HG03432 (cell line): ENCODE measurements at regions not wholly inside any gene's neighbourhood (a gene's known extent, or its start where the extent isn't known, plus 50 kb on each side); places are given as distances from the start of the nearest gene placed in this dataset.

Experiments
- ATAC-seq: cut with Tn5 transposase; IDR thresholded peaks from one replicate; pipeline ENCODE4 v1.9.1; 2021; ENCODE audit warnings: mild to moderate bottlenecking, moderate library complexity; ENCODE audit not compliant: unreplicated experiment

- ATAC-seq: no peak
These were observed 213.0 kb downstream of the INSIG2 start for GRCh38 chr2:118301248-118301647.

GRCh38 chr2:118300832-118301231 is 212.6 kb downstream of the INSIG2 start:
- no peak for ATAC-seq

DNA sequence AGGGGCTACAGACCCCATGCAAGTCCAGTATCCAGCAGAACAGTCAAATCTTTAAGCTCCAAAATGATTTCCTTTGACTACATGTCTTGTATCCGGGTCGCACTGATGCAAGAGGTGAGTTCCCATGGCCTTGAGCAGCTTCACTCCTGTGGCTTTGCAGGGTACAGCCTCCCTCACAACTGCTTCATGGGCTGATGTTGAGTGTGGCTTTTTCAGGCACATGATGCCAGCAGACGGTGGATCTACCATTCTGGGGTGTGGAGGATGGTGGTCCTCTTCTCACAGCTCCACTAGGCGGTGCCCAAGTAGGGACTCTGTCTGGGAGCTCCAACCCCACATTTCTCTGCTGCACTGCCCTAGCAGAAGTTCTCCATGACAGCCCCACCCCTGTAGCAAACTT is 208.4 kb downstream of the INSIG2 start:
- ATAC-seq: no peak

- no peak for ATAC-seq
These were observed 207.5 kb downstream of the INSIG2 start for GRCh38 chr2:118295592-118296390.

DNA sequence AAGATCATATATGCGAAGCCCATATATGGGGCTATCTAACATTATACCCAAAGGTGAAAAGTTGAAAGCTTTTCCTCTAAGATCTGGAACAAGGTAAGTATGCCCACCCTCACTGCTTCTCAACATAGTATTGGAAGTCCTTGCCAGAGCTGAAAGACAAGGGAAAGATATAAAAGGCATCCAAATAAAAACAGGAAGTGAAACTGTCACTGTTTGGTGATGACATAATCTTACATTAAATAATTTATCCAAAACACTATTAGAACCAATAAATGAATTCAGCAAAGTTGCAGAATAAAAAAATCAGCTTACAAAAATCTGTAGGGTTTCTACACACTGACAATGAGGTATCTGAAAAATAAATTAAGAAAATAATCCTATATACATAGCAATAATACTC is 205.8 kb downstream of the INSIG2 start:
- ATAC-seq: peak; percentile 59

GRCh38 chr2:118292991-118293390 is 204.7 kb downstream of the INSIG2 start:
- ATAC-seq: no peak

DNA sequence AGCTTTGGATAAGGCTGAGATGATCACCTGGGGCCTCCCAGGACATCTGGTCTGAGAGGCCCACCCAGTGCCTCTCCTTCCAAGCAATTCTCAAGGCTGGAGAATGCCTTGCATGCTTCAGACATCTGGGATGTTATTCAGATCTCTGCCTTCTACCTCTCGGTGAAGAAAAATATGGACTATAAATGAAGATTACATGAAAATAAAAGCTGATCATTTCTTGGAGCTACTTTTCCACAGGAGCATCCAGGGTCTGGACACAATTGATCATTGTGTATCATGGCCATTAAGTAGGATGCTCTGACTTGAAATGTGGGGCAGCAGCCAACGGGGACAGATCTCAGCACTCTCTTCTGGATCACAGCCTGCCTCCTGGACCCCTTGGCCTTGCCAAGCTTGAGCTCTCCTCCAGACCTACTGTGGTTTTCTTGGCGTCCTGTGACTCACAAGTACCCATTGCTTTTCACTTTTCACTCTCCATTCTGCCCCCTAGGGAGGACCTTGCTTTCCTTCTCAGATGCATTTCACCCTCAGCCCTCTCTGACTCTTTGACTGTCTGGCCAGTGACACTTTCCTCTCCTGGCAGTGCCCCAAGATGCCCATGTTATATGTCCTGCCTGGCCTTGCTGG is 203.1 kb downstream of the INSIG2 start:
- no peak for ATAC-seq

DNA sequence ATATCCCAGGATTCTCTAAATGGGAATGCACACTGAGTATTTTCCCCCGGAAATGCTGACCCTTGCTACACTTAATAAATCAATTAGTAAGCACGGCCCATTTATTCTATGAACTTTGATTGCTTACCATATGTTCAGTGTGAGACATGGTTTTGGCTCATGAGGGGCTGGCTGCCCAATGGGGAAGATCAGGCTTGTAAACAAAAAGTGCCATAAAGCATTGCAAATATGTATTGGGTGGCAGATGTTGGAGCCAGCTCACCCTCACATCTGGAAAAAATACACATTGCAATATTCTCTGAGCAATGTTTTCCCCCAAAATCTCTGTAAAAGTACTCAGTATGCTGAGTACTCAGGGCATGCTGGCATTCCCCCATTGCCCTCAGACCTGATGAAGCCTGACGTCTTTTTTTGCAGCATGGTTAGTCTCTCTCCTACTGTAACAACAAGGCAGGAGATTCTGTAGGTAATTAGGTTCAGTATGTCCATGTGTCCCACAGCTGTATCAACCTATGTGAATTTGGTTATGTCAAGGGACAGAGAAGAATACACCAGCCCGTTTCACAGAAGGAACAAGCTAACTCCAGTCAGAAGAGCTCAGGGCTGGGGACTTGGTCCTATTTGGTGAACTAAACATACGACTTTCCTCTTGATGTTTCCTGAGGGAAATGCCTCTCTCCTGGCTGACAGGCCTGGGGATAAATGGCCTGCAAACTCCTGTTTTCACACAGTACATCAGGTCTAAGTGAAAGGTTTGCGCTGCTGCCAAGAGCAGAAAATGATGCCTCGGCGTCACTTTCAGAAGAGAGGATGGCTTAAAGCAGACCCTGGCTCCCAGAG is 202.4 kb downstream of the INSIG2 start:
- ATAC-seq: no peak

- ATAC-seq: no peak
These were observed 190.7 kb downstream of the INSIG2 start for GRCh38 chr2:118279005-118279404.

DNA sequence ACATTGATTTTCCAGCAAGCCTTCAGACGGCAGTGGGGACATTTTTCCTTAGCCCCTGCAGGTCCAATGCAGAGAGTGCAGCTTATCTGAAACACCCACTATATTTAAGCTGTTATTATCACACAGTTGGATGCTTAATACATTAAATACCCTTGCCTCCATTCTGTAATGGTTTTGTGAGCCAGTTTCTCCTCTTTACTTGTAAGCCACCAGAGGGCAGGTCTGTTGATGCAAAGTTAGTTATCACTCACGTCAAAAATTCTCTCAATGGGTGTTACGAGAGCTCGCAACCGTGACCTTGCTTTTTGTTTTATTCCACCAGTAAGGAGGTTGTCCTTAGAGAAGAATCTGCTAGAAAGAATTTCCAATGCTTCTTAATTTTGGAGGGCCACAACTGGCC is 189.8 kb downstream of the INSIG2 start:
- no peak for ATAC-seq

GRCh38 chr2:118274841-118275510 is 186.7 kb downstream of the INSIG2 start:
- no peak for ATAC-seq

DNA sequence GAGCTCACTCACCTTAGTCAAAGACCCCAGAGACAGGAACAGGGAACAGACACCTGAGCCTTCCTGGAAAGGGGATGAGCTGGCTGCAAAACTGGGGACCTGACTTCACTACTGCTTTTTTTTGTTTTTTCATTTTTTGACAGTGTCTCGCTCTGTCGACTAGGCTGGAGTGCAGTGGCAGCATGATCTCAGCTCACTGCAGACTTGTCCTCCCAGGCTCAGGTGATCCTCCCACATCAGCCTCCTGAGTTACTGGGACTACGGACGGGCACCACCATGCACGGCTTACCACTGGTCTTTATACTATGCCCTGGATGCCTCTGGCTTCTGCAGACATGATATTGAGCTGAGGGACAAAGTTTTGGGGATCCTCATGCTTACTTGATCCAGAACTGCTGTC is 184.1 kb downstream of the INSIG2 start:
- no peak for ATAC-seq

- peak; percentile 58 for ATAC-seq
These were observed 181.3 kb downstream of the INSIG2 start for GRCh38 chr2:118269408-118270051.

DNA sequence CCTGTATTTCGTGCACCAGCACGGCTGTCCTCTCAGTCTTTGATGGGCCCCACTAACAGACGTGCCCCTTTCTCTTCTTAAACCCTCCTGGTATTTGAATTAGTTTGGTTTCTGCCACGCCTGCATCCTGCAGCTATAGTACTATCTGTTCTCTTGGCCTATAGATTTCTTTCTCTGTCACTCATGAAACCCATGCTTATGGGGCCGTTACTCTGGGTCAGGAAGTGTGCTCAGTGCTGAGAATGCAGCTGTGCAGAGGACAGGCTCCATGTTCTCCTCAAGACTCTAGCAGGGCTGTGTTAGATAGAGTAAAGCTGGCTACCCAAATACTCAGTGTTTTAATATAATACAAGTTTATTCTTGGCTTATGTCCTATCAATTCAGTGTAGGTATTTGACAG is 180.0 kb downstream of the INSIG2 start:
- ATAC-seq: peak; percentile 43

DNA sequence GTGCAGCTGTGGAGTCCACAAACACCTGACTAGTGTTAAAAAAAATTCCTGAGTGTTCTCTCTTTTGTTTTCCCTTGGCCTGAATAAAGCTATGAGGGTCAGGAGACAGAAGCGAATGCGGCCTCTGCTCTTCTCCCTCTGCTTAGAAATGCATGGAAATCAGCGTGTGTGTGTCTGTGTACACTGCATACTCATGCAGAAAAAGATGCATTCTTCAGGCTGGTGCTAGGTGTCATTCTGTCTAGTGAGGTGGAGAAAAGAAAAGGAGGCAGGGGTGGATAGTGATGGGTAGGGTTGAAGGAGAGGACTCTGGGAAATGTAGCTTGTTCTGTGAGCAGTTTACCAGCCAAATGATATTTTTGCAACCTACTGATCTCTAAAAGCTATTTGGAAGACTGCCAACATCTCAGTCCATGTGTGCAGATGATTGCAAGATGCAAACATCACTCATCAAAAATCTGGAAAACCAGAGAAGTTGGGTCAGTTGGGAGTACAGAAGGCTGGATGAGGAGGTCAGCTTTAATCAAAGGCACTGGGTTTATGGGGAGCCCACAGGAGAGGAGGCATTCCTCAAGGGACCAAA is 177.7 kb downstream of the INSIG2 start:
- ATAC-seq: no peak

- ATAC-seq: no peak
These were observed 176.1 kb downstream of the INSIG2 start for GRCh38 chr2:118264232-118264990.

- ATAC-seq: no peak
These were observed 169.4 kb downstream of the INSIG2 start for GRCh38 chr2:118257696-118258095.

- no peak for ATAC-seq
These were observed 167.6 kb downstream of the INSIG2 start for GRCh38 chr2:118255771-118256372.

DNA sequence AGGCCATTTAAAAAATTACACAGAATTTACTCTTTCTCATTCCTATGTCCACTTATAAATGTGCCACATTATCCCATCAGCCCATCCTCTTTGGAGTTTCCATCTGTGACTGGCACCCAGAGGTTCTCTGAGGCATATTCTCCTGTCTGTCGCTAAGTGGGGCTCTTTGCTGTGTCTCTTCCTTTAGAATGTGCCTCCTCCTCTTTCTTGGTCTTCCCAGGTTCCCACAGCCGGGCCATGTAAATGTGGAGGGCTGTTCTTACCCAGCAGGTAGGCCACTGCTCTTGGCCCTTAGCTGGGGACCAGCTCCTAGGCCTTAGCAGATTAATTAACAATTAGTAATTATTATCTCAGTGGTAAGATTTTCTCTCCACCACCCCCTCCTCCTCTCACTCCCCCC is 167.0 kb downstream of the INSIG2 start:
- no peak for ATAC-seq
